Glutamatergic neuron (in vitro differentiated cells): ENCODE measurements at regions not wholly inside any gene's neighbourhood (a gene's known extent, or its start where the extent isn't known, plus 50 kb on each side); places are given as distances from the start of the nearest gene placed in this dataset.

ENCODE experiments used
- DNase-seq: peaks from one replicate; pipeline ENCODE4 v3.0.0; 2022
- H3K27ac Mint-ChIP-seq: one replicate; pipeline ENCODE4 v1.8.0; 2020; ENCODE audit warnings: mild to moderate bottlenecking, mixed read lengths, inconsistent platforms; ENCODE audit not compliant: unreplicated experiment
- H3K27me3 Mint-ChIP-seq: one replicate; pipeline ENCODE4 v1.8.0; 2020; ENCODE audit warnings: mild to moderate bottlenecking, moderate library complexity, mixed read lengths, inconsistent platforms; ENCODE audit not compliant: unreplicated experiment
- H3K36me3 Mint-ChIP-seq: one replicate; pipeline ENCODE4 v1.8.0; 2020; ENCODE audit warnings: mild to moderate bottlenecking, mixed read lengths, inconsistent platforms; ENCODE audit not compliant: unreplicated experiment
- H3K4me1 Mint-ChIP-seq: one replicate; pipeline ENCODE4 v1.8.0; 2020; ENCODE audit warnings: mild to moderate bottlenecking, low read depth, mixed read lengths, inconsistent platforms; ENCODE audit not compliant: unreplicated experiment
- H3K4me3 Mint-ChIP-seq: one replicate; pipeline ENCODE4 v1.8.0; 2020; ENCODE audit warnings: mild to moderate bottlenecking, mixed read lengths, inconsistent platforms; ENCODE audit not compliant: unreplicated experiment
- H3K9me3 Mint-ChIP-seq: one replicate; pipeline ENCODE4 v1.8.0; 2020; ENCODE audit warnings: mild to moderate bottlenecking, moderate library complexity, mixed read lengths, inconsistent platforms; ENCODE audit not compliant: unreplicated experiment
- CTCF ChIP-seq: fragments of 200-600 bp; sonication (generic); IDR thresholded peaks from one replicate; pipeline ENCODE4 v1.5.0; 2021; ENCODE audit not compliant: partially characterized antibody, unreplicated experiment

DNA sequence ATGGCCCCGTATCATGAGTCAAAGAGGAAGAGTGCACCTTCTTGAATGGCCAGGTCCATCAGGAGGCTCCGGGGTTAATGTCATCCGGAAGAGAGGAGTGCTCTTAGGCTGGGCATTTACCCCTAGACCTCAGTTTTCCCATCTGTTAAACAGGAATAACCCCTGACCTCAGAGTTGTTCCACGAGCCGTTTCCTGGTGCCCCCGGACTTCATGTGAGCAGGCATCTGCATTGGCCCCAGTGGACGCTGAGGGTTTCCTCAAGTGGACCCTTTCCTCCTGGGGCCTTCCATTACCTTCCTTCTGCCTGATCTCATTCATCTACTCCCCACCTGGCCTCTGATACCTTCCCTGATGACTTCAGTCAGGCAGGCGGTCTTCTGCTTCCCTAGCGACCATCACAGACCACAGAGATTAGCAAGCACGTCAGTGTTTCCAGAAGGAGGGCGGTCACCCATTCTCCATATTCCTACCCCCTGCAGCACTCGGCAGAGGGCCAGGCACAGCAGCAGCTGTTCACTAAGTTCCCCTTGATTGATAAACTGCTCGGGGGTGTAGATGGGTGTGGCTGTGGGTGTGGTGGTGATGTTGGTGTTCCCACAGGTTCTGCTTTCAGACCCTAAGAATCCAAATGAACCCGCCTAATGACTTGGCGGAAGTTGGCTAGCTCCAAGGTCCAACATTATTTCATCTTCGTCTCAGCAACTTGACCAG lies 346.6 kb upstream of the TNRC6C start:
- H3K9me3 Mint-ChIP-seq, result peaks cover 5% of the 10 kb centered on the region
- peaks cover 2% of the 10 kb centered on the region for H3K27me3 Mint-ChIP-seq
- H3K27ac Mint-ChIP-seq, result no peak overlapping the region
- H3K4me1 Mint-ChIP-seq, result peaks cover 6% of the 10 kb centered on the region
- H3K4me3 Mint-ChIP-seq, result no peak overlapping the region
- TF ChIP-seq CTCF, result no peak
- no peak for DNase-seq
- H3K36me3 Mint-ChIP-seq, result peaks cover 4% of the 10 kb centered on the region

DNA sequence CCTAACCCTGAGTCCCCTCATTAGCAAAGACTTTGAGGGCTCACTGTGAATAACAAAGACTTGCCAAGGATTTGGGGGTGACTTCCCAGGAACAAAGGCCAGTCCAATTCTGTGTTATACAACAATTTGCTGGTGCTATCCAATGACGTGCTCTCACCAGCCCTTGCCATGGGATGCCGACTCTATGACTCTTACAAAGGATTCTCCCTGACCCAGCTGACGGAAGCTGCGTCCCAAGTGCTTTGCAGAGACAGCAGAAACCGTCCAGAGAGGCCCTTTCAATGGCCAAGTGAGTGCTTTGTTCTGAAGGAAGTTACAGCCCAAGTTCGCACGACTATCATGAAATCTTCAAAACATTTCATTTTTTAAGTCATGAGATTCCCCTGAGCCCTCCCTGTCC lies 345.3 kb upstream of the TNRC6C start:
- Mint-ChIP-seq H3K27me3 (peaks cover 2% of the 10 kb centered on the region), H3K27ac (no peak overlapping the region), H3K4me3 (no peak overlapping the region), H3K9me3 (no peaks in the 10 kb centered on the region), H3K36me3 (peaks cover 8% of the 10 kb centered on the region), H3K4me1 (peaks cover 8% of the 10 kb centered on the region)
- no peak for TF ChIP-seq CTCF
- no peak for DNase-seq

DNA sequence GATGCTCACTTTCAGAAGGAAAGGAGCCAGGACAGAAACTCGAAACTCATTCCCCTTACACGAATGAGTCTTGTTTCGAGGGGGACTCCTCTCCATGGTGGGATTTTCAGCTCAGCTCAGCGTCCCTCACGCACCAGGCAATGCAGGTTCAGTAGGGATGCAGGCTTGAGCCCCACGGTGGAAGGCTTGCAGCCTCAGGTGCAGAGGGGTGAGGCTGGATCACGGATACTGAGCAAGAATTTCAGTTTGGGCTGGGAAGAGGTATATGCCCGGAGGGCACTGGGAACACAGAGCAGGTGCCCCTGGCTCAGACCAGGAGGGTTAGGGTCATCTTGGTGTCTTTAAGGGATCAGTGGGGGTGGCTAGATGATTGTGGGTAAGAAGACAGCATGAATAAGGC lies 344.9 kb upstream of the TNRC6C start:
- Mint-ChIP-seq H3K4me1 (peaks cover 8% of the 10 kb centered on the region), H3K27me3 (peaks cover 2% of the 10 kb centered on the region), H3K36me3 (peaks cover 8% of the 10 kb centered on the region), H3K27ac (no peak overlapping the region), H3K9me3 (no peaks in the 10 kb centered on the region), H3K4me3 (no peak overlapping the region)
- no peak for TF ChIP-seq CTCF
- DNase-seq, result no peak

- peaks cover 15% of the 10 kb centered on the region for H3K36me3 Mint-ChIP-seq
- H3K27me3 Mint-ChIP-seq, result no peaks in the 10 kb centered on the region
- no peak overlapping the region for H3K27ac Mint-ChIP-seq
- H3K4me3 Mint-ChIP-seq, result no peak overlapping the region
- H3K9me3 Mint-ChIP-seq, result peaks cover 3% of the 10 kb centered on the region
- H3K4me1 Mint-ChIP-seq, result peaks cover 5% of the 10 kb centered on the region
- DNase-seq, result no peak
- no peak for TF ChIP-seq CTCF
These were observed 342.7 kb upstream of the TNRC6C start for GRCh38 chr17:77615703-77616253.

DNA sequence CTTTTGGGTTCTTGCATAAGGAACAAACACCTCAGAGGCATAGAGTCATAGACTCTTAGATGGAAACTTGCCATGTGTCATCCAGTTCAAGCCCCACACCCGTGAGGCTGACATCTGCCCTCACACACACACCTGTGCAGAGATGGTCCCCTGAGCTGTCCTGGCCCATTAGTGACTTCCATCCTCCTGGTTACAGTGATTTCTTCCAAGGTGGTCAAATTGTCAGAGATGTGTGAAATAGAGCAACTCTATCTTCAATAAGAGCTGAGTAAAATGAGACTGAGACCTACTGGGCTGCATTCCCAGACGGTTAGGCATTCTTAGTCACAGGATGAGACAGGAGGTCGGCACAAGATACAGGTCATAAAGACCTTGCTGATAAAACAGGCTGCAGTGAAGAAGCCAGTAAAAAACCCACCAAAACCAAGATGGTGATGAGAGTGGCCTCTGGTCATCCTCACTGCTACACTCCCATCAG lies 342.2 kb upstream of the TNRC6C start:
- Mint-ChIP-seq H3K9me3 (peaks cover 3% of the 10 kb centered on the region), H3K27me3 (no peaks in the 10 kb centered on the region), H3K36me3 (peaks cover 20% of the 10 kb centered on the region), H3K4me3 (no peak overlapping the region), H3K27ac (no peak overlapping the region), H3K4me1 (peaks cover 5% of the 10 kb centered on the region)
- no peak for TF ChIP-seq CTCF
- DNase-seq, result no peak
